NCI-H748 treated with DMSO at 0.1 percent for 48 hours (cell line): ENCODE measurements at regions not wholly inside any gene's neighbourhood (a gene's known extent, or its start where the extent isn't known, plus 50 kb on each side); places are given as distances from the start of the nearest gene placed in this dataset.

Experiments used
- DNase-seq: peaks from one replicate; lab custom pipeline; 2025; lab: John Stamatoyannopoulos, UW

DNA sequence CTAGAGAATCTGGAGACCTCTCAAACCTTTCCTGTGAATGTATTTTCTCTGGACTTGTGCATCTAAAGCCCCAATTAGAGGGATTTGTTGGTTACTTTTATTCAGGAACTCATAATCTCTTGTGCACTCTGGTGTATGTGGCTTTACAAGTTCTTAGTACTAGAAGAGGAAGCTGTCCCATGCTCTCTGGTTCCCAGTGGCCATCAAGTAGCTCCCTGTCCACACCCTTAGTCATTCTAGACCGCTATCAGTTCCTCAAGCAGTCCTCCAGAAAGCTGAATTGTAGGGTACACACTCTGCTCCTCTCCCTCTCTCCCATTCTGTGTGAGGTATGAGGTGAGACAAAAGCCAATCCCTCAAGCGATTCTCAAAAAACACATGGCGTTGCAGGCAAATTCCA is 470.3 kb downstream of the PTPRC start:
- no peak for DNase-seq

GRCh38 chr1:199112365-199112764 is 473.5 kb downstream of the PTPRC start:
- no peak for DNase-seq

- peak; percentile 2 for DNase-seq
Measured at GRCh38 chr1:199113265-199113869, 474.5 kb downstream of the PTPRC start.

- DNase-seq, result no peak
Measured at GRCh38 chr1:199116488-199116887, 477.6 kb downstream of the PTPRC start.

- DNase-seq, result no peak
Measured at GRCh38 chr1:199121047-199121446, 482.2 kb downstream of the PTPRC start.

DNA sequence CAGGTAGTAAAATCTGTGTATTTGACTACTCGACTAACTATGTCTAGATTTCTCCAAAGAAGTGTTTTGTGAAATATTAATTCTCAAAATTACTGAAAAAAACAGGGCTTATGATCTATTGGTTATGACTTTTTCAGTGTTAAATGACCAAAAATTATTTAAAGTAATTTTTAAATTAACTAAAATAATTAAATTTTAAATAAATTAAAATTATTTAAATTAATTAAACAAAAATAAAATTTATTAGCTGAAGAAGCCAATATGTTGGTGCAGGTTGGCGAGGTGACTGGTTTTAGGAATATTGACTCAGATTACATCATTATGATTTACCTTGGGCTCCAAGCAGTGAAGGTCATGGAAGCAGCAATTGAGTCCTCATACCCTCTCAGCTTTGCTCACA is 483.2 kb downstream of the PTPRC start:
- DNase-seq, result no peak

DNA sequence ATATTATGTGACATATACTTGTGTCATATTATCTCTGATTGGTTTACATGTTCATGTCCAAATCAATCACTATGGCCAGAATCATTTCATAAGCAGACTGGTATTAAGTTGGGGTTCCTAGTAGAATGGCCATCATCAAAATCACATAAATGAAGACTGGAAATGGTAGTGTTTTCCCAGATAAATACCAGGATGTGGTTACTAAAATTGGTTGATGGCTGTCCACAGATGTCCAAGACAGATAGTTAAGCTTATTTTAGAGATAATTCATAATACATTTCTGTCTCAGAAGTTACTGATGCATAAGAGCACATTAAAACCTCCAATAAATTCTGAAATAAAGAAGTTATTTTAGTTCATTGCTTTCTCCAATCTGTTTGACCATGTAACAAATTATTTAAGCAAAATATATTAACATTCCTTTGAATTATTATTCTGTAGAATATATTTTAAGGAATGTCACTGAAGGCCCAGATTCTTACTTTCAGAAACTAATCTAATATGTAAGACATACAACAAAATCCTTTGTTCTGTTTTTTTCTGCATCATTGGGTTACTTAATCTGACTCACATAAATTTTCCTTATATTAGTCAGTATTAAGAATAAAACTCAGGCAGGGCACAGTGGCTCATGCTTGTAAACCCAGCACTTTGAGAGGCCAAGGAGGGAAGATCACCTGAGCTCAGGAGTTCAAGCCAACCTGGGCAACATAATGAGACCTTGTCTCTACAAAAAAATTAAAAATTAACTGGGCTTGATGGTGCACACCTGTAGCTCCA is 483.9 kb downstream of the PTPRC start:
- no peak for DNase-seq

GRCh38 chr1:199123615-199124014 is 484.8 kb downstream of the PTPRC start:
- DNase-seq, result no peak

GRCh38 chr1:199124351-199124750 is 485.5 kb downstream of the PTPRC start:
- DNase-seq, result no peak

- no peak for DNase-seq
Measured at GRCh38 chr1:199129247-199129646, 490.4 kb downstream of the PTPRC start.

- DNase-seq, result no peak
Measured at GRCh38 chr1:199132006-199132405, 493.2 kb downstream of the PTPRC start.

GRCh38 chr1:199135901-199136300 is 497.1 kb downstream of the PTPRC start:
- no peak for DNase-seq

DNA sequence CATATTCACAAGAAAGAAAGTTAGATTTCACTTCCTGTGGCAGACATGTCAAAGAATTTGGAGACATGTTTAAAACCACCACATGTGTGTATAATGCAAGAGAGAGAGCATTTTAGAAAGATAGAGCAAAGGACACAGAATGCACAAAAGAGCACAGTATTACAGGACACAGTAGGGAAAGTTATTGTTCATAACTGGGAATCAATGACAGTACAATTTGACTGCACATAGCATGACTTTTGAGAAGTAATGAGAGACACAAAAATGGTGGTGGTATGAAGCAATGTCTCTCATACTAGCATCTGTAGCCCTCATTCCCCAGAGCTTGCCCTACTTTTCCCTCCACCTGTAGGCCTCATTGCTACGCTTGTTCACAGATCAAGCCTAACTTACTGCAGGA is 499.2 kb downstream of the PTPRC start:
- DNase-seq, result no peak

GRCh38 chr1:199149591-199149990 is 510.8 kb downstream of the PTPRC start:
- DNase-seq, result no peak

- no peak for DNase-seq
Measured at GRCh38 chr1:199150756-199151155, 511.9 kb downstream of the PTPRC start.

- DNase-seq, result no peak
Measured at GRCh38 chr1:199151634-199152425, 513.0 kb downstream of the PTPRC start.

DNA sequence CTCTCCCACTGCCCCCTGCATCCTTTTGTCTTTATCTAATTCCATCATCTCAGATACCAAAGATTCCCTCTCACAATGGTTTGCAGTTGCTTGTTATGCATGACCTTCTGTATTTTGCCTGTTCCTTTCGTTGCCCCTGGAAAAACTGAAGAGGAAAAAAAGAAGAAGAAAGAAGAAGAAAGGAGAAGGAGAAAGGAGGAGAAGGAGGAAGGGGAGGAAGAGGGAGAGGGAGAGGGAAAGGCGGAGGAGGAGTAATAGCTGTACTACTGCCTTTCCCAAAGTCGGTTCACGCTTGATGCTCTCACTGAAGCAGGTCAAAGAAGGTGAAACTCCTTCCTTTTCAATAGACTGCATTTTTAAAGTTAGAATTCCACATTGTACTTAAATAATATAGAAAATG is 513.8 kb downstream of the PTPRC start:
- DNase-seq, result no peak

DNA sequence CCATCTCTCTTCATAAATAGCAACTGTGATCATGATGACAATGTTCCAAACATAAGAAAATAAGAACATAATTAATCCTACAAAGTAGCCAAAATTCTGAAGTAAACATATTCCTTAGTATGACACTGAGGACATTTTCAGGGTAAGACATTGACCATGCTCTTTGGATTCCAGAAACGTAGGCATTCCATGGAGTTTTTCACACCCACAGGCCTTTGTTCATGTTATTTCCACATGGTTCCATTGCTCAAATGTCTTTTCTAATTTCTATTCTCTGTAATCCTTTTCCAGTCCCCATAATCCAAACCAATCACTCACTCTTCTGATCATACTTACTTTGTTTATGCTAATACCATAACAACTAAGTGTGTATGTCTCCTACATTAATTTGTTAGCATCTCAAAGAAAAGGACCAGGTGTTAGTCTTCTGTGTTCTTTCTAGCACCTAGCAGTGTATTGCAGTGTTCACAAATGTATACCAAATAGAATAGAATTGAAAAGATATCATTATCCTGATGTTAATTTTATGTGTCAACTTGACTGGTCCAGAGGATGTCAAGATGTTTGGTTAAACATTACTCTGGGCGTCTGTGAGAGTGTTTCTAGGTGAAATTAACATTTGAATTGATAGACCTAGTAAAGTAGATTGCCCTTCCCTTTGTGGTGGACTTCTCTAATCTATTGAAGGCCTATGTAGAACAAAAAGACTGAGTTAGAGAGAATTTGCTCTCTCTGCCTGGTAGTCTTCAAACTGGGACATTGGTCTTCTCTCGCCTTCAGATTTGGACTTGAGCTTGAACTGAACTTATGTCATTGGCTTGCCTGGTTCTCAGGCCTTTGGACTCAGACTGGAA is 516.6 kb downstream of the PTPRC start:
- peak; percentile 11 for DNase-seq

GRCh38 chr1:199157494-199157893 is 518.7 kb downstream of the PTPRC start:
- no peak for DNase-seq

DNA sequence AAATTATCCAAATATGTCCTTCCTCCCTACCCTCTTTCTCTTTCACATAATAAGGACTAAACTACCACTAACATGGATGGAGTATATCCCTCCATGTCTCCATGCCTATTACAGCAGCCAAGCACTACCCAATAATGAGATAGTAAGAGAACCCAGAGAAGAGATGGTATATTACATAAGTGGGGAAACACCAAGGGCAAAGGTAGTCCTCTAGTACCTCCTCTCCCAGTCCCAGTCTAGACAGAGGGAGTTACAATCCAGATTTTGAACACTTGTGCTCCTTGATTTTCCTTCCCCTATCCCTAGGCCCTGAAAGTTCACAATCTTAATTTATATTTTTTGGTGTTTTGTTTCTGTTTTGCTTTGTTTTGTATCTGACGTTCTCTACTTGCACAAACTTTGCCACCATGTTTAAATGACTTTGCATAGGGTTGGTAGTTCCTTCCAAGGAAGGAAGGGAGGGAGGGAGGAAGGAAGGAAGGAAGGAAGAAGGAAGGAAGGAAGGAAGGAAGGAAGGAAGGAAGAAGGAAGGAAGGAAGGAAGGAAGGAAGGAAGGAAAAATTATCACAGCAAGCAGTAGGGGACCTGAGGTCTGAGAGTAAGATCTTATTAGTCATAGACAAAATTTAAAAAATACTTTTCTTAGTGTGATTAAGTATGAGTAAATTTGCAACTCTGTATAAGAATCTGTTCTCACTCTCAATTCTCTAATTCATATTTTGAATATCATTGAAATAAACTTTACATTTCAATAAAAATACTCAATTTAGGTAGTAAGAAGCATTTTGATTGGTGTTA is 521.9 kb downstream of the PTPRC start:
- DNase-seq, result no peak

- DNase-seq, result no peak
Measured at GRCh38 chr1:199161319-199161680, 522.5 kb downstream of the PTPRC start.
